MG63 (cell line): ENCODE measurements at regions not wholly inside any gene's neighbourhood (a gene's known extent, or its start where the extent isn't known, plus 50 kb on each side); places are given as distances from the start of the nearest gene placed in this dataset.

Source experiments
- DNase-seq: peaks from one replicate; pipeline ENCODE4 v3.0.0-alpha.2; 2020
- H3K27me3 ChIP-seq: fragments of 250-450 bp; sonication (Bioruptor Pico); 2 replicates; pipeline ENCODE4 v1.5.1; 2020; ENCODE audit warnings: mild to moderate bottlenecking, moderate library complexity
- H3K36me3 ChIP-seq: fragments of 250-450 bp; sonication (Bioruptor Pico); 2 replicates; pipeline ENCODE4 v1.5.1; 2020; ENCODE audit warnings: mild to moderate bottlenecking, moderate library complexity
- H3K4me3 ChIP-seq: fragments of 250-450 bp; sonication (Bioruptor Pico); 2 replicates; pipeline ENCODE4 v1.5.1; 2020; ENCODE audit warnings: mild to moderate bottlenecking, moderate library complexity
- H3K9me3 ChIP-seq: fragments of 250-450 bp; sonication (Bioruptor Pico); 2 replicates; pipeline ENCODE4 v1.5.1; 2020; ENCODE audit warnings: mild to moderate bottlenecking, moderate library complexity

- Histone ChIP-seq H3K9me3 (no peaks in the 10 kb centered on the region), H3K36me3 (no peaks in the 10 kb centered on the region), H3K27me3 (no peaks in the 10 kb centered on the region; the same call in 1 of the 2 replicates), H3K4me3 (no peak overlapping the region)
- no peak for DNase-seq
These were observed 195.6 kb upstream of the MIR17HG start for GRCh38 chr13:91151921-91152320.

DNA sequence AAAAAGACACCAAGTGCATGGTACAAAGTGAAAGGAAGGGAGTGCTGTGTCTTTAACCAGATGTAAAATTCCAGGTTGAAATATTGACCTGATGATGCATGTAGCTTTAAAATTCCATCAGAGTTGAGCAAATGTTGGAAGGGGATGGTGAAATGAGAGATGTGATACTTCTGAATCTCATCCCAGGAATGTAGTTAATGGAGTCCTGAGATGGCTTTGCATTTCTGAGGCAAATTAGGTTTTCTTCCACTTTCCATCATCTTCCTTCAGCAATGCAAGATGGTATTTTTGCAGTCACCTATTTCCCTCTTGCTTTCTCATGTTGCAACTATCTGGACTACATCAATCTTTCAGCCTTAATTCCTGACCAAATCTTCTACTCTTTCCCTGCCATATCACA, 194.1 kb upstream of the MIR17HG start:
- no peaks in the 10 kb centered on the region for H3K9me3 ChIP-seq
- H3K36me3 ChIP-seq: no peaks in the 10 kb centered on the region
- no peak overlapping the region for H3K4me3 ChIP-seq
- DNase-seq: no peak
- H3K27me3 ChIP-seq: peaks cover 7% of the 10 kb centered on the region; the same call in 1 of the 2 replicates

DNA sequence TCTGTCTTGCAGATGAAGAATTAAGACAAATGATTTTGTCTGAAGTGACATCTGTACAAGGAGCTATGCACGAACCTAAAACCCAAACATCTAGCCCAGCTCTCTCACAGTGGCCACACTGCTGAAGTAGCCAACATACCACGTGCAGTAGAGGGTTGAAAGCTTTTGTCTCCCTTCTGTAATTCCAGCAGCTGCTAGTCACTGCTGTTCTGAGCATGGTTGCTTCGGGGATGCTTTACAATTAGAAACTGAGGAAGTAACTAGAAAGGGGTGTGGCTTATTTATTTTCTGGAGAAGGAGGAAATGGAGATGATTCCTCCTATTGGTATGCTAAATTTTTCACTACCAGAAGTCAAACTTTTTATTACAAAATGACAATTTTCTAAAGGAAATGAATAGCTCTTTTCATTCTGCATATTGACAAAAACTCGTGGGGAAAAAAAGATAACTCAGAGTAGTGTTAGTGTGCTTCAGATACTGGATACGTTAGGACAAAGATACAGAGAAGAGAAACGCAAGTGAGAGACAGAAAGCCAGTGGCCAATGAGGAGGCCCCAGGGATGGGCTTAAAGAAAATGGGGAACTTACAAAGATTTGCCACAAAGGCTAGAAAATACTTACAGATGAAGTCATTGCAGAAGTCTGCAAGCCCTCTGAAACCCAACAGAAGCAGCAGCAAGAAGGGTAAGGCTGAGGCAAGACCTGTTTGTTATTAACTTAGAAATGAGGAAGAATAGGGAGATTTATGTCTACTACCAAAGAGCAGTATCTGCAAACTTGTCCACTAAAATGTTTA, 192.7 kb upstream of the MIR17HG start:
- Histone ChIP-seq H3K36me3 (no peaks in the 10 kb centered on the region), H3K4me3 (no peak overlapping the region), H3K27me3 (peaks cover 7% of the 10 kb centered on the region; the same call in 1 of the 2 replicates), H3K9me3 (no peaks in the 10 kb centered on the region)
- DNase-seq: no peak

DNA sequence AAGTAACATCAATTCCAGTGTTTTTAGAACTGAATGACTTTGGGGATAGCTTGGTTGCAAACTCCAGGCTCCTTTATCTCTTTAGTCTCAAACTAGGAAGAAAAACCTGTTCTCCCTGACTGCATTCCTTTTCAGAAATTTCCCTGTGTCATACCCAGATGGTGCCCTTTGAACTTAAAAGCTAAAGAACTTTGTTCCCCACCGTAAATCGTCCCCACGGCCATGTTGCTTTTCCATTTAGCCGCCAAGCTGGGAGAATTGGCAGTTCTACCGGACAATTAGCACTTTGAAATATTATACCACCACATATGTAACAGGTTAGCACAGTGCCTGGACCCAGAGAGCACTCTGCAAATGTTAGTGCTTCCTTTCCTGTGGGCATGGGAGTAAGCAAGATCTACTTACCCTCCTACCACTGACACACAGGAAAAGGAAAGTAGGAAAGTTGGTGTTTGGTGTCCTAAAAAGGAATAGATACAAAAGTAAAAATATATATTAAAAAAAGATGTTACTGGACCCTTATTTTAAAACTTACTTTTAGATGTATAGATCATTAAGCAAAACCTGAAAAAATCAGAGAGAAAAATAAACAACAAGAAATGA, 191.9 kb upstream of the MIR17HG start:
- no peaks in the 10 kb centered on the region for H3K36me3 ChIP-seq
- no peak overlapping the region for H3K4me3 ChIP-seq
- DNase-seq: no peak

GRCh38 chr13:91157273-91158016, 190.0 kb upstream of the MIR17HG start:
- Histone ChIP-seq H3K27me3 (peaks cover 7% of the 10 kb centered on the region; the same call in 1 of the 2 replicates), H3K4me3 (no peak overlapping the region), H3K9me3 (no peaks in the 10 kb centered on the region), H3K36me3 (no peaks in the 10 kb centered on the region)
- no peak for DNase-seq

More for the DNA sequence above, 191.9 kb upstream of the MIR17HG start:
- H3K9me3 ChIP-seq: no peaks in the 10 kb centered on the region
- H3K27me3 ChIP-seq: peaks cover 7% of the 10 kb centered on the region; the same call in 1 of the 2 replicates

GRCh38 chr13:91158017-91158395, 189.5 kb upstream of the MIR17HG start:
- Histone ChIP-seq H3K36me3 (no peaks in the 10 kb centered on the region), H3K9me3 (no peaks in the 10 kb centered on the region), H3K27me3 (peaks cover 7% of the 10 kb centered on the region; the same call in 1 of the 2 replicates), H3K4me3 (no peak overlapping the region)
- no peak for DNase-seq

GRCh38 chr13:91162180-91162579, 185.3 kb upstream of the MIR17HG start:
- H3K36me3 ChIP-seq: no peaks in the 10 kb centered on the region
- H3K4me3 ChIP-seq: no peak overlapping the region
- peaks cover 7% of the 10 kb centered on the region; the same call in 1 of the 2 replicates for H3K27me3 ChIP-seq
- H3K9me3 ChIP-seq: no peaks in the 10 kb centered on the region
- no peak for DNase-seq

GRCh38 chr13:91162589-91162988, 184.9 kb upstream of the MIR17HG start:
- no peak for DNase-seq
- H3K4me3 ChIP-seq: no peak overlapping the region
- H3K27me3 ChIP-seq: peaks cover 3% of the 10 kb centered on the region
- no peaks in the 10 kb centered on the region for H3K9me3 ChIP-seq
- no peaks in the 10 kb centered on the region for H3K36me3 ChIP-seq

GRCh38 chr13:91165758-91166157, 181.7 kb upstream of the MIR17HG start:
- no peak overlapping the region for H3K4me3 ChIP-seq
- peaks cover 2% of the 10 kb centered on the region for H3K27me3 ChIP-seq
- H3K9me3 ChIP-seq: no peaks in the 10 kb centered on the region
- DNase-seq: no peak
- H3K36me3 ChIP-seq: no peaks in the 10 kb centered on the region

- H3K27me3 ChIP-seq: peaks cover 2% of the 10 kb centered on the region
- DNase-seq: no peak
- no peak overlapping the region for H3K4me3 ChIP-seq
- no peaks in the 10 kb centered on the region for H3K9me3 ChIP-seq
- no peaks in the 10 kb centered on the region for H3K36me3 ChIP-seq
These were observed 180.6 kb upstream of the MIR17HG start for GRCh38 chr13:91166714-91167511.

DNA sequence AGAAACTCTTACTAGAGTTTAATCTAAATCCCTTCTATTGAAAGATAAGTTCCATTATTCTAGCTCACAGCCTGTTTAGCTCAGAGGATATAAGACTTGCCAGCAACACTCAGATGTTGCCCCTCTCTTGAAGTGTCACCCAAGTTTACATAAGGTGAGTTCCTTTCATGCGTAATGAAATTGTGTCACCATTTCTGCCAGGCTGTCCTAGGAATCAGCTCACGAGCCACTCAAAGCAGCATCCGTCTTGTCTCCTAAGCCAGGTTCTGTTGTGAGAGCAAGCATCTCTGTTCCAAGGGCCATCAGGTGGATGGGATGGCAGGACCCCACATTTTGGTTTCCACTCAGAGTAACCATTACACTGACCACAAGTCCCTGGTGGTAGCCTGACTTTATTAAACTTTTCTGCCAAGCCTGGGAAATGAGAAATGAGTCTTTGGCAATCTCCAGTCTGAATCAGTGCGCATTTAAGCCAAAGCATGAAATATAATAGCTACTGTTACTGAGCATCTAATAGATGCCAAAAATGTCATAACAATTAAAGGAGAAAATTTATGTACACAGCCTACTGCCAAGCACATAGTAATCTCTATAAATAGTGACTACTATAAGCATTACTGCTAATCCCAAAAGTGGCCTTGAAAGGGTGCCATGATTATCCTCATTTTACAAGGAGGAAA, 179.6 kb upstream of the MIR17HG start:
- Histone ChIP-seq H3K9me3 (no peaks in the 10 kb centered on the region), H3K4me3 (no peak overlapping the region), H3K27me3 (peaks cover 2% of the 10 kb centered on the region), H3K36me3 (no peaks in the 10 kb centered on the region)
- peak; percentile 5 for DNase-seq

GRCh38 chr13:91168386-91168711, 179.1 kb upstream of the MIR17HG start:
- H3K9me3 ChIP-seq: no peaks in the 10 kb centered on the region
- H3K4me3 ChIP-seq: no peak overlapping the region
- peak; percentile 0 for DNase-seq
- H3K36me3 ChIP-seq: no peaks in the 10 kb centered on the region
- peaks cover 2% of the 10 kb centered on the region for H3K27me3 ChIP-seq

- no peak for DNase-seq
- H3K4me3 ChIP-seq: no peak overlapping the region
These were observed 178.0 kb upstream of the MIR17HG start for GRCh38 chr13:91169321-91170050.

GRCh38 chr13:91172160-91172559, 175.3 kb upstream of the MIR17HG start:
- no peak overlapping the region for H3K4me3 ChIP-seq
- no peaks in the 10 kb centered on the region for H3K36me3 ChIP-seq
- DNase-seq: no peak
- peaks cover 2% of the 10 kb centered on the region for H3K27me3 ChIP-seq
- no peaks in the 10 kb centered on the region for H3K9me3 ChIP-seq

More at GRCh38 chr13:91169321-91170050, 178.0 kb upstream of the MIR17HG start:
- Histone ChIP-seq H3K36me3 (no peaks in the 10 kb centered on the region), H3K27me3 (peaks cover 2% of the 10 kb centered on the region), H3K9me3 (no peaks in the 10 kb centered on the region)

DNA sequence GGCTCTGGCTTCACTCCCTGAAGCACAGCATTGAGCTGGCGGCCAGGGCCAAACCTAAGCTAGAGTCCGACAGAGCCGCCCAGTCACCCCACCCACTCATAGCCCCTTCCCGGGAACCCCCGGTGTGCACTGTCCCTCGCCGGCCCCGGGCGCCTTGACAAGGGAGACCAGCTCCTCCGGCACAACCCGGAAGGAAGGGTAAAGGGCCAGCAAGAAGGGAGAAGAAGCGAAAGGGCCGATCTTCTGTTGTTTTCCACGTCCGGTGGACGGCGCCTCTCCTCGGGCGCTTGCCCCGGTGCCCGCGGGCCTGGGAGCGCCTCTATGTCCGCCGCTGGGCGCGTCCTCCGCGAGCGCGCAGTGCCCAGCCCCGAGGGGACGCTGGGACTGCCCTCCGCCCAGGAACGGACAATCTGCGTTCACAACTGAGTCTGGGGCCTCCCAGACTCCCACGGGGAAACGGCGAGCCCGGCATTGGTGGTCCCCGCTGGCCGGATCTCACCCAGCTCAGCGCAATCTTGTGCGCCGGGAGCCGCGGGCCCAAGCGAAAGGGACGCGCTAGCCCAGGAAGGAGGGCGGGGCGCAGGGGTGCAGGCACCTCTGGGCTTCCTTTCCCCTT, 172.5 kb upstream of the MIR17HG start:
- Histone ChIP-seq H3K4me3 (no peak overlapping the region), H3K27me3 (no peaks in the 10 kb centered on the region), H3K9me3 (no peaks in the 10 kb centered on the region), H3K36me3 (no peaks in the 10 kb centered on the region)
- no peak for DNase-seq
